ENCODE measurements at regions not wholly inside any gene's neighbourhood (a gene's known extent, or its start where the extent isn't known, plus 50 kb on each side); places are given as distances from the start of the nearest gene placed in this dataset.
A peak's percentile ranks its signal among the peaks of the same experiment; 100 is the strongest.

- 69 to 82% methylated on average over 4 of the region's 4 CpGs for WGBS, 2 donors
- H3K9me3 ChIP-seq (ENCODE audit: control insufficient read depth in 4 of 4, insufficient read depth in 3 of 4, low read length in 3 of 4), result no peaks in the 10 kb centered on the region
- ATAC-seq (ENCODE audit: insufficient read depth, low FRiP score), result peak; percentile 38
Observed at GRCh38 chr9:14424983-14425382, 111.0 kb upstream of the NFIB start.

GRCh38 chr9:14424289-14424688 is 110.3 kb upstream of the NFIB start:
- no peak for TF ChIP-seq CTCF (IDR thresholded peaks at IDR 0.05; ENCODE audit: control extremely low read depth, extremely low read depth)
- H3K27me3 ChIP-seq (ENCODE audit: control insufficient read depth in 3 of 3, insufficient read depth in 3 of 3, low read length in 2 of 3), result no peaks in the 10 kb centered on the region
- H3K9ac ChIP-seq (ENCODE audit: insufficient read depth in 1 of 2, low read length in 2 of 2), result no peak overlapping the region
- no peak overlapping the region for H3K4me3 ChIP-seq
- H3K36me3 ChIP-seq (ENCODE audit: control insufficient read depth in 4 of 4, insufficient read depth in 4 of 4, low read length in 4 of 4), result no peaks in the 10 kb centered on the region
- WGBS, 2 donors, result 83 to 86% methylated on average over 7 of the region's 7 CpGs
- peaks cover 0 to 25% (median 5%) of the 10 kb centered on the region in 5 donors for H3K4me1 ChIP-seq (ENCODE audit: control insufficient read depth in 5 of 5, insufficient read depth in 5 of 5, low read length in 5 of 5)
- no peak for DNase-seq
- no peak overlapping the region for H3K27ac ChIP-seq (ENCODE audit: low read depth in 1 of 2, low read length in 1 of 2)
- no peak for ATAC-seq (ENCODE audit: insufficient read depth, low FRiP score)
- H3K9me3 ChIP-seq (ENCODE audit: control insufficient read depth in 4 of 4, insufficient read depth in 3 of 4, low read length in 3 of 4), result no peaks in the 10 kb centered on the region

More at GRCh38 chr9:14424983-14425382, 111.0 kb upstream of the NFIB start:
- no peak for TF ChIP-seq CTCF (IDR thresholded peaks at IDR 0.05; ENCODE audit: control extremely low read depth, extremely low read depth)
- H3K4me1 ChIP-seq (ENCODE audit: control insufficient read depth in 5 of 5, insufficient read depth in 5 of 5, low read length in 5 of 5), result peaks cover 0 to 19% (median under 1%) of the 10 kb centered on the region in 5 donors
- no peaks in the 10 kb centered on the region for H3K27me3 ChIP-seq (ENCODE audit: control insufficient read depth in 3 of 3, insufficient read depth in 3 of 3, low read length in 2 of 3)
- no peaks in the 10 kb centered on the region for H3K36me3 ChIP-seq (ENCODE audit: control insufficient read depth in 4 of 4, insufficient read depth in 4 of 4, low read length in 4 of 4)
- H3K4me3 ChIP-seq, result no peak overlapping the region
- no peak overlapping the region for H3K9ac ChIP-seq (ENCODE audit: insufficient read depth in 1 of 2, low read length in 2 of 2)
- no peak for DNase-seq
- H3K27ac ChIP-seq (ENCODE audit: low read depth in 1 of 2, low read length in 1 of 2), result no peak overlapping the region

- no peak for TF ChIP-seq CTCF (IDR thresholded peaks at IDR 0.05; ENCODE audit: control extremely low read depth, extremely low read depth)
- WGBS, 2 donors, result 76 to 77% methylated on average over 6 of the region's 6 CpGs
- ATAC-seq (ENCODE audit: insufficient read depth, low FRiP score) (no peak), DNase-seq (no peak)
- peaks cover 0 to 30% (median 7%) of the 10 kb centered on the region in 5 donors for H3K4me1 ChIP-seq (ENCODE audit: control insufficient read depth in 5 of 5, insufficient read depth in 5 of 5, low read length in 5 of 5)
- no peak overlapping the region for H3K27ac ChIP-seq (ENCODE audit: low read depth in 1 of 2, low read length in 1 of 2)
- no peak overlapping the region for H3K4me3 ChIP-seq
- no peaks in the 10 kb centered on the region for H3K9me3 ChIP-seq (ENCODE audit: control insufficient read depth in 4 of 4, insufficient read depth in 3 of 4, low read length in 3 of 4)
- no peaks in the 10 kb centered on the region for H3K27me3 ChIP-seq (ENCODE audit: control insufficient read depth in 3 of 3, insufficient read depth in 3 of 3, low read length in 2 of 3)
- H3K36me3 ChIP-seq (ENCODE audit: control insufficient read depth in 4 of 4, insufficient read depth in 4 of 4, low read length in 4 of 4), result no peaks in the 10 kb centered on the region
- H3K9ac ChIP-seq (ENCODE audit: insufficient read depth in 1 of 2, low read length in 2 of 2), result no peak overlapping the region
Observed at GRCh38 chr9:14423815-14424261, 109.9 kb upstream of the NFIB start.

DNA sequence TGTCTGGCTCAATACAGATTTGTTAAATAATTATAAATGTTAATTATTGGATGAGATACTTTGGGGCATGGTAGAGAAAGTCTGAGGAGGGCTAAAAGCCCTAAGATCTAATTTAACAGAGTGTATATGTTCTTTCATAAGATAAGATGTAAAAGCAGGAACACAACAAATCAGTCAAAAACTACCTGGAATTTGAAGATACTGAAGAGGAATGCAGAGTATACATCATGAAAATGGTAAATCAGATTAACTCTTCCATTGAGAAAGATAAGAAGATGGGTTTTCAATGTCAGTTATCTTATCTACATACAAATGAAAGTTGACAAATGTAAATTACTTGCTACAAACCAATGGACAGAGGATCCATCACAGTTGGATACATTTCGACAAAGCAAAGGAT is 107.3 kb upstream of the NFIB start:
- H3K27me3 ChIP-seq (ENCODE audit: control insufficient read depth in 3 of 3, insufficient read depth in 3 of 3, low read length in 2 of 3), result no peaks in the 10 kb centered on the region
- ATAC-seq (ENCODE audit: insufficient read depth, low FRiP score), result no peak
- no peak overlapping the region for H3K27ac ChIP-seq (ENCODE audit: low read depth in 1 of 2, low read length in 1 of 2)
- WGBS, 2 donors, result 90 to 95% methylated on average over 1 of the region's 1 CpG
- H3K4me3 ChIP-seq, result no peak overlapping the region
- no peak for TF ChIP-seq CTCF (IDR thresholded peaks at IDR 0.05; ENCODE audit: control extremely low read depth, extremely low read depth)
- H3K9ac ChIP-seq (ENCODE audit: insufficient read depth in 1 of 2, low read length in 2 of 2), result no peak overlapping the region
- peaks cover 0 to 34% (median 10%) of the 10 kb centered on the region in 5 donors for H3K4me1 ChIP-seq (ENCODE audit: control insufficient read depth in 5 of 5, insufficient read depth in 5 of 5, low read length in 5 of 5)
- no peak for DNase-seq
- no peaks in the 10 kb centered on the region for H3K36me3 ChIP-seq (ENCODE audit: control insufficient read depth in 4 of 4, insufficient read depth in 4 of 4, low read length in 4 of 4)
- H3K9me3 ChIP-seq (ENCODE audit: control insufficient read depth in 4 of 4, insufficient read depth in 3 of 4, low read length in 3 of 4), result no peaks in the 10 kb centered on the region

Measured in lung (tissue), 11 donors.